H1 (cell line): ENCODE measurements at regions not wholly inside any gene's neighbourhood (a gene's known extent, or its start where the extent isn't known, plus 50 kb on each side); places are given as distances from the start of the nearest gene placed in this dataset.
A peak's percentile ranks its signal among the peaks of the same experiment; 100 is the strongest.

Experiments
- CTCF ChIA-PET: fragments of 300-600 bp; sonication (Branson Sonifier 250); formaldehyde crosslinking; loops from one replicate; lab custom pipeline; 2021; ENCODE audit not compliant: partially characterized antibody; lab: Charles Lee
- POLR2A ChIA-PET: fragments of 300-600 bp; sonication (Branson Sonifier 250); formaldehyde crosslinking; loops from one replicate; lab custom pipeline; 2021; ENCODE audit warnings: inconsistent platforms; ENCODE audit not compliant: partially characterized antibody; lab: Charles Lee
- DNase-seq, 2 experiments: peaks; one replicate each; pipeline versions ENCODE4 v3.0.0 to v3.0.0-alpha.2; 2010 to 2022; ENCODE audit warnings: low spot score in 2 of 2, low read depth in 1 of 2, mixed read lengths in 1 of 2
- FAIRE-seq: peaks from 2 replicates; lab custom pipeline; 2011; peaks lifted over from hg19 to GRCh38; lab: Jason Lieb, UNC
- H2AFZ ChIP-seq: 2 replicates; pipeline ENCODE4 v1.8.1; 2012; ENCODE audit warnings: low read length, inconsistent platforms
- H2AK5ac ChIP-seq: 2 replicates; pipeline ENCODE4 v1.6.1; 2013; ENCODE audit warnings: low read depth, low read length
- H2BK120ac ChIP-seq: replicated peaks from 2 replicates; pipeline ENCODE3; 2013; ENCODE audit warnings: low read depth, low read length, inconsistent platforms
- H2BK12ac ChIP-seq: 2 replicates; pipeline ENCODE4 v1.6.1; 2013; ENCODE audit warnings: low read depth, low read length
- H2BK15ac ChIP-seq: 2 replicates; pipeline ENCODE4 v1.6.1; 2013; ENCODE audit warnings: low read length
- H2BK20ac ChIP-seq: 2 replicates; pipeline ENCODE4 v1.6.1; 2013; ENCODE audit warnings: low read length
- H2BK5ac ChIP-seq: 2 replicates; pipeline ENCODE4 v1.6.1; 2013; ENCODE audit warnings: low read depth, low read length
- H3K14ac ChIP-seq: 2 replicates; pipeline ENCODE4 v1.6.1; 2013; ENCODE audit warnings: inconsistent platforms; ENCODE audit not compliant: insufficient read length
- H3K18ac ChIP-seq: 2 replicates; pipeline ENCODE4 v1.6.1; 2013; ENCODE audit warnings: low read length; ENCODE audit errors: extremely low read depth
- H3K23ac ChIP-seq: 2 replicates; pipeline ENCODE4 v1.6.1; 2013; ENCODE audit warnings: inconsistent platforms; ENCODE audit not compliant: insufficient read length
- H3K23me2 ChIP-seq: 2 replicates; pipeline ENCODE4 v1.6.1; 2013; ENCODE audit warnings: low read depth, low read length
- H3K27ac ChIP-seq: 2 replicates; pipeline ENCODE4 v1.6.1; 2011; ENCODE audit warnings: low read depth, low read length, inconsistent platforms
- H3K27me3 ChIP-seq, 4 experiments: replicated peaks in 1 of 4; 1 replicate in 1 of 4; 2 replicates in 3 of 4; pipeline versions ENCODE4 v1.6.1 to v1.8.1; 2011 to 2013; ENCODE audit warnings: low read length in 3 of 4, mild to moderate bottlenecking in 3 of 4, inconsistent platforms in 2 of 4, mixed read lengths in 2 of 4, moderate library complexity in 1 of 4; ENCODE audit not compliant: control insufficient read depth in 3 of 4, insufficient read depth in 3 of 4; ENCODE audit errors: extremely low read depth in 1 of 4
- H3K36me3 ChIP-seq, 4 experiments: 2 replicates each; pipeline versions ENCODE4 v1.6.1 to v1.8.1; 2011 to 2013; ENCODE audit warnings: mild to moderate bottlenecking in 4 of 4, low read length in 3 of 4, moderate library complexity in 2 of 4, control low read depth in 1 of 4, inconsistent platforms in 1 of 4; ENCODE audit not compliant: insufficient read depth in 4 of 4, control insufficient read depth in 2 of 4
- H3K4ac ChIP-seq: replicated peaks from 2 replicates; pipeline ENCODE3; 2013; ENCODE audit warnings: low read length, low read depth, mixed read lengths, inconsistent platforms; ENCODE audit not compliant: insufficient read length
- H3K4me1 ChIP-seq, 4 experiments: replicated peaks in 1 of 4; 1 replicate in 1 of 4; 2 replicates in 3 of 4; pipeline versions ENCODE4 v1.6.1 to v1.8.1; 2011 to 2013; ENCODE audit warnings: low read length in 3 of 4, inconsistent platforms in 2 of 4, mixed read lengths in 1 of 4; ENCODE audit not compliant: insufficient read depth in 4 of 4, control insufficient read depth in 3 of 4
- H3K4me2 ChIP-seq, 2 experiments: 2 replicates each; pipeline versions ENCODE4 v1.6.1 to v1.8.1; 2011 to 2013; ENCODE audit warnings: low read depth in 2 of 2, low read length in 2 of 2, control low read depth in 1 of 2, inconsistent platforms in 1 of 2, mild to moderate bottlenecking in 1 of 2; ENCODE audit not compliant: insufficient read depth in 1 of 2
- H3K4me3 ChIP-seq, 4 experiments: fragments of 200-600, 300-600 bp in 1 of 4; sonication (generic), shearing (Covaris generic), sonication (Bioruptor Twin) in 1 of 4; 2 replicates each; pipeline versions ENCODE4 v1.5.1 to v1.8.1; 2011 to 2016; ENCODE audit warnings: low read length in 4 of 4, low read depth in 3 of 4, control low read depth in 2 of 4, inconsistent platforms in 2 of 4, mild to moderate bottlenecking in 2 of 4, mixed read lengths in 1 of 4, moderate library complexity in 1 of 4; ENCODE audit not compliant: insufficient read depth in 2 of 4; ENCODE audit errors: extremely low read depth in 1 of 4
- H3K56ac ChIP-seq: replicated peaks from 2 replicates; pipeline ENCODE3; 2013; ENCODE audit warnings: low read depth, mild to moderate bottlenecking, mixed read lengths, low read length, inconsistent platforms; ENCODE audit not compliant: insufficient read length
- H3K79me1 ChIP-seq: 2 replicates; pipeline ENCODE4 v1.6.1; 2013; ENCODE audit warnings: low read depth, low read length, control low read depth
- H3K79me2 ChIP-seq, 2 experiments: 2 replicates each; pipeline versions ENCODE4 v1.6.1 to v1.8.1; 2012 to 2013; ENCODE audit warnings: low read length in 2 of 2, mild to moderate bottlenecking in 2 of 2, inconsistent platforms in 1 of 2; ENCODE audit not compliant: insufficient read depth in 2 of 2, control insufficient read depth in 1 of 2
- H3K9ac ChIP-seq, 4 experiments: replicated peaks in 1 of 4; 1 replicate in 1 of 4; 2 replicates in 3 of 4; pipeline versions ENCODE4 v1.6.1 to v1.8.1; 2011 to 2013; ENCODE audit warnings: low read depth in 3 of 4, low read length in 3 of 4, control low read depth in 2 of 4, mild to moderate bottlenecking in 2 of 4, moderate library complexity in 2 of 4, inconsistent platforms in 1 of 4; ENCODE audit errors: extremely low read depth in 1 of 4
- H3K9me3 ChIP-seq, 2 experiments: 2 replicates each; pipeline versions ENCODE4 v1.6.1 to v1.8.1; 2012 to 2013; ENCODE audit warnings: mild to moderate bottlenecking in 2 of 2, moderate library complexity in 2 of 2, control low read depth in 1 of 2, inconsistent platforms in 1 of 2, low read depth in 1 of 2, low read length in 1 of 2, mixed read lengths in 1 of 2; ENCODE audit not compliant: insufficient read depth in 2 of 2
- H4K20me1 ChIP-seq, 2 experiments: replicated peaks in 1 of 2; 2 replicates each; pipeline versions ENCODE3 to v1.8.1; 2011 to 2013; ENCODE audit warnings: inconsistent platforms in 2 of 2, low read length in 2 of 2, mild to moderate bottlenecking in 1 of 2; ENCODE audit not compliant: insufficient read depth in 2 of 2, control insufficient read depth in 1 of 2
- H4K5ac ChIP-seq: 2 replicates; pipeline ENCODE4 v1.6.1; 2013; ENCODE audit warnings: low read length, low read depth, mixed read lengths, inconsistent platforms; ENCODE audit not compliant: insufficient read length
- H4K8ac ChIP-seq: 2 replicates; pipeline ENCODE4 v1.8.0; 2013; ENCODE audit warnings: mild to moderate bottlenecking, moderate library complexity, low read length, inconsistent platforms; ENCODE audit not compliant: insufficient read depth; ENCODE audit errors: extremely low read depth
- H4K91ac ChIP-seq: replicated peaks from 2 replicates; pipeline ENCODE3; 2013; ENCODE audit warnings: low read length, mixed read lengths, inconsistent platforms; ENCODE audit not compliant: insufficient read length
- WGBS, 2 experiments: shearing (Covaris generic) in 1 of 2; methylation state at CpG; one replicate each; pipeline versions ENCODE4 v1.1.6 to v1.1.7; 2013 to 2015; ENCODE audit warnings: low lambda C conversion rate in 2 of 2, mixed read lengths in 2 of 2, inconsistent platforms in 1 of 2, low coverage in 1 of 2, missing lambda C conversion rate in 1 of 2; ENCODE audit not compliant: insufficient replicate concordance in 2 of 2, insufficient coverage in 1 of 2, insufficient read length in 1 of 2; ENCODE audit errors: extremely low coverage in 1 of 2, missing lambda C conversion rate in 1 of 2; 5-methylcytosine and 5-hydroxymethylcytosine counted together

- Histone ChIP-seq H4K20me1 (no peaks in the 10 kb centered on the region), H3K4me3 (no peak overlapping the region), H3K4me2 (no peak overlapping the region), H3K27ac (no peak overlapping the region), H3K23ac (no peak overlapping the region), H3K9ac (no peak overlapping the region), H3K4ac (no peak overlapping the region), H3K79me1 (no peaks in the 10 kb centered on the region), H2AFZ (no peak overlapping the region), H2BK20ac (no peak overlapping the region), H3K27me3 (no peaks in the 10 kb centered on the region), H3K23me2 (peaks cover 6% of the 10 kb centered on the region; the same call in 1 of the 2 replicates), H2BK12ac (peak overlapping the region; percentile 31; the same call in 1 of the 2 replicates), H3K14ac (no peak overlapping the region), H3K36me3 (no peaks in the 10 kb centered on the region), H2AK5ac (no peak overlapping the region), H3K4me1 (no peaks in the 10 kb centered on the region), H3K56ac (no peak overlapping the region), H2BK120ac (no peak overlapping the region), H4K5ac (no peak overlapping the region), H3K18ac (no peak overlapping the region), H3K9me3 (no peaks in the 10 kb centered on the region), H2BK15ac (no peak overlapping the region), H3K79me2 (no peaks in the 10 kb centered on the region), H2BK5ac (no peak overlapping the region), H4K8ac (no peak overlapping the region), H4K91ac (no peak overlapping the region)
- CTCF ChIA-PET = interaction anchor here (1.0 to 1.7 kb wide), 3 partner anchors 17 to 167 kb away, joined by 3 read pairs; no protein-coding TSS in a partner anchor
- DNase-seq = no peak
- POLR2A ChIA-PET = interaction anchor here (2.6 kb wide), 1 partner anchor 15 kb away, joined by 5 read pairs; no protein-coding TSS in a partner anchor
- FAIRE-seq = no peak
- 85% methylated on average over 19 of the region's 19 CpGs; no CpG with 5 or more reads in 1 of the 2 experiments for WGBS, 2 experiments
These were observed 131.3 kb upstream of the GMDS start for GRCh38 chr6:2376429-2377355.
